A549 (cell line): ENCODE measurements at regions not wholly inside any gene's neighbourhood (a gene's known extent, or its start where the extent isn't known, plus 50 kb on each side); places are given as distances from the start of the nearest gene placed in this dataset.

Source experiments
- CHD4 ChIP-seq: fragments of 200-600 bp; sonication (generic); IDR thresholded peaks from 2 replicates; pipeline ENCODE4 v1.6.1; 2016; ENCODE audit warnings: antibody characterized with exemption, mild to moderate bottlenecking, borderline replicate concordance
- NFE2L2 ChIP-seq: fragments of 150-350 bp; conservative IDR thresholded peaks from 2 replicates; pipeline ENCODE4 v1.6.1; 2014; ENCODE audit warnings: low read length
- RCOR1 ChIP-seq: fragments of 150-350 bp; IDR thresholded peaks from 2 replicates; pipeline ENCODE4 v1.6.1; 2014; ENCODE audit warnings: antibody characterized with exemption, low read length, low read depth
- TF ChIP-seq, protein P1 (sequence below): fragments of >200 bp; sonication (Bioruptor Twin); formaldehyde crosslinking; IDR thresholded peaks from 3 replicates; pipeline ENCODE4 v1.5.1; 2016

DNA sequence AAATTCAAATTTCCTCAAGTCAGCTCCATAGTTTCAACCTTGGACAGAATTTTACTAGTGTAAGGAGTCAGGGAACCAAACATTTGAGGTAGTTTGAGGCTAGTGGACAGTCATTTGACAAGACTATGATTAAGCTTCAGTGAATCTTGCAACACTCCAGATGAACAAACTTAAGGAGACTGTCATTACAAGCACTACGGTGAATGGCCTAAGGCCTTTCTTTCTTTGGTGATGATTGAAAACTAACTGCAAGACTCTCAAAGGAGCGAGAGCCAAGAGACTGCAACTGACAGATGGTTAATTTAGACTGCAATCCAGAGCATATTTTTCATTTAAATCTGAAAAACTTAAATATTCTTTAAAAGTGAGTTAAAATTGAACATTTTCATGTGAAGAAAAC is 272.3 kb upstream of the NECTIN3 start:
- TF ChIP-seq CHD4 (no peak), RCOR1 (no peak), NFE2L2 (no peak)
- TF ChIP-seq, protein P1, sequence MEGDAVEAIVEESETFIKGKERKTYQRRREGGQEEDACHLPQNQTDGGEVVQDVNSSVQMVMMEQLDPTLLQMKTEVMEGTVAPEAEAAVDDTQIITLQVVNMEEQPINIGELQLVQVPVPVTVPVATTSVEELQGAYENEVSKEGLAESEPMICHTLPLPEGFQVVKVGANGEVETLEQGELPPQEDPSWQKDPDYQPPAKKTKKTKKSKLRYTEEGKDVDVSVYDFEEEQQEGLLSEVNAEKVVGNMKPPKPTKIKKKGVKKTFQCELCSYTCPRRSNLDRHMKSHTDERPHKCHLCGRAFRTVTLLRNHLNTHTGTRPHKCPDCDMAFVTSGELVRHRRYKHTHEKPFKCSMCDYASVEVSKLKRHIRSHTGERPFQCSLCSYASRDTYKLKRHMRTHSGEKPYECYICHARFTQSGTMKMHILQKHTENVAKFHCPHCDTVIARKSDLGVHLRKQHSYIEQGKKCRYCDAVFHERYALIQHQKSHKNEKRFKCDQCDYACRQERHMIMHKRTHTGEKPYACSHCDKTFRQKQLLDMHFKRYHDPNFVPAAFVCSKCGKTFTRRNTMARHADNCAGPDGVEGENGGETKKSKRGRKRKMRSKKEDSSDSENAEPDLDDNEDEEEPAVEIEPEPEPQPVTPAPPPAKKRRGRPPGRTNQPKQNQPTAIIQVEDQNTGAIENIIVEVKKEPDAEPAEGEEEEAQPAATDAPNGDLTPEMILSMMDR: no peak
